ENCODE measurements at regions not wholly inside any gene's neighbourhood (a gene's known extent, or its start where the extent isn't known, plus 50 kb on each side); places are given as distances from the start of the nearest gene placed in this dataset.

DNA sequence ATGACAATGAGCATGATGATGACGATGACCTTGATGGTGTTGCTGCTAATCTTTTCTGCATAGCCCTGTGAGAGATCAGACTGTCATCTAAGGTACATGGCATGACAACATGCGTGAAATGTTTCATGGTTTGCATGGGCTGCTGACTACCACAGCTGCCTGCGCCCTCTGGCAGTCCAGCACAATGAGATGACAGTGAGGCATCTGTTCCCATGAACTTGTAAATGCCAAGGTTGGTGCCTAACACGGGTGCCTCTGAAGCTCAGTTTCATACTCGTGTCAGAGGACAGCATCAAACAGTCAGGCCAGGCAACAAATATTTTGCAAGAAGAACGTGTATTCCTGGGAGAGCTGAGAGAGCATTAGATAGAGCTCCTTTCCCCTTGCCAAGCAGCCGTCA, 122.0 kb upstream of the PRKCQ start:
- no peaks in the 10 kb centered on the region for H3K9me3 ChIP-seq
- no peaks in the 10 kb centered on the region for H3K4me1 ChIP-seq
- H3K36me3 ChIP-seq: no peaks in the 10 kb centered on the region
- no peak overlapping the region for H3K4me3 ChIP-seq
- no peak overlapping the region for H3K27ac ChIP-seq
- intact Hi-C loops (cut with DNase I): no loop called here
- 72 to 81% (median 77%) methylated on average over 7 of the region's 7 CpGs for WGBS, 4 donors
- TF ChIP-seq CTCF (IDR thresholded peaks at IDR 0.05) (no peak), POLR2A (IDR thresholded peaks at IDR 0.05) (no peak)
- DNase-seq: no peak
- peaks cover 0 to 16% (median 0%) of the 10 kb centered on the region in 9 donors for H3K27me3 ChIP-seq
- ATAC-seq: no peak

DNA sequence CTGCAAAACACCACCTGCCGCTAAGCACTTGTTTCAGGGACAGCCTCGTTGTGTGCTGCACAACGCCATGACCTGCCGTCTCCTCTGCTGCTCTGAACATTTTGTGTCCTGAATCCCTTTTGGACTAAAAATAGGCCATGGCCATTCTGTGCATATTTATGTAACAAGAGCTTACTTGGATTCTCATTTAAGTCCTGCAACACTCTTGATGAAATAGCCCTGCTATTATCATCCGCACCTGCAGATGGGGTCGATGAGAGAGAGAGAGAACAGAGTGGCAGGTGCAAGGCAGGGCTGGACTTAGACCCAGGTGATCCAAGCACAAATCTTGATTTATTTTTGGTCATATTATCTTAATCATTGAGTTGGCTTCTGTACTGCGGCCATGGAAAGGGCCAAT, 121.2 kb upstream of the PRKCQ start:
- intact Hi-C loops (cut with DNase I): no loop called here
- peaks cover 0 to 16% (median 0%) of the 10 kb centered on the region in 9 donors for H3K27me3 ChIP-seq
- ATAC-seq: no peak

GRCh38 chr10:6700066-6700465, 120.0 kb upstream of the PRKCQ start:
- H3K4me1 ChIP-seq: no peaks in the 10 kb centered on the region
- no peak for DNase-seq
- no peak overlapping the region for H3K4me3 ChIP-seq
- no peak for ATAC-seq
- WGBS, 4 donors: 88 to 94% (median 93%) methylated on average over 4 of the region's 4 CpGs
- no peak for TF ChIP-seq POLR2A (IDR thresholded peaks at IDR 0.05)
- no peak for TF ChIP-seq CTCF (IDR thresholded peaks at IDR 0.05)
- no peaks in the 10 kb centered on the region for H3K36me3 ChIP-seq
- intact Hi-C loops (cut with DNase I): no loop called here
- peaks cover 0 to 8% (median 0%) of the 10 kb centered on the region in 9 donors for H3K27me3 ChIP-seq
- H3K27ac ChIP-seq: no peak overlapping the region
- no peaks in the 10 kb centered on the region for H3K9me3 ChIP-seq

More for the DNA sequence above, 121.2 kb upstream of the PRKCQ start:
- TF ChIP-seq CTCF (IDR thresholded peaks at IDR 0.05) (peak in 1 of 12 donors; percentile 11), POLR2A (IDR thresholded peaks at IDR 0.05) (no peak)
- H3K4me1 ChIP-seq: no peaks in the 10 kb centered on the region
- 66 to 76% (median 71%) methylated on average over 7 of the region's 7 CpGs for WGBS, 4 donors
- DNase-seq: no peak
- no peaks in the 10 kb centered on the region for H3K9me3 ChIP-seq
- no peaks in the 10 kb centered on the region for H3K36me3 ChIP-seq
- no peak overlapping the region for H3K27ac ChIP-seq
- H3K4me3 ChIP-seq: no peak overlapping the region

- Histone ChIP-seq H3K27ac (no peak overlapping the region), H3K27me3 (peaks cover 0 to 9% (median 0%) of the 10 kb centered on the region in 9 donors), H3K9me3 (no peaks in the 10 kb centered on the region), H3K4me3 (no peak overlapping the region), H3K36me3 (no peaks in the 10 kb centered on the region), H3K4me1 (no peaks in the 10 kb centered on the region)
- DNase-seq (no peak), ATAC-seq (no peak)
- TF ChIP-seq CTCF (IDR thresholded peaks at IDR 0.05) (no peak), POLR2A (IDR thresholded peaks at IDR 0.05) (no peak)
- WGBS, 4 donors: 80 to 85% (median 82%) methylated on average over 4 of the region's 4 CpGs
- intact Hi-C loops (cut with DNase I): no loop called here
Measured at GRCh38 chr10:6699336-6699735, 119.3 kb upstream of the PRKCQ start.
